WTC11 (cell line): ENCODE measurements at regions not wholly inside any gene's neighbourhood (a gene's known extent, or its start where the extent isn't known, plus 50 kb on each side); places are given as distances from the start of the nearest gene placed in this dataset.

Experiments
- ATAC-seq: fragments of 200-7000 bp; cut with Tn5 transposase; 2 replicates; pipeline ENCODE4 v1.10.0; 2021; ENCODE audit warnings: mild to moderate bottlenecking, moderate library complexity
- CTCF ChIA-PET: fragments of 300-600 bp; sonication (Branson Sonifier 250); formaldehyde crosslinking; loops from one replicate; lab custom pipeline; 2021; ENCODE audit warnings: antibody characterized with exemption; lab: Charles Lee
- POLR2A ChIA-PET: fragments of 350-600 bp; sonication (Branson Sonifier 250); formaldehyde crosslinking; loops from one replicate; lab custom pipeline; 2021; ENCODE audit warnings: antibody characterized with exemption; lab: Charles Lee
- DNase-seq: peaks from one replicate; pipeline ENCODE4 v3.0.0; 2021; ENCODE audit warnings: low spot score
- H3K27ac Mint-ChIP-seq: 2 replicates; pipeline ENCODE4 v1.8.0; 2021; ENCODE audit warnings: mixed read lengths
- H3K27me3 Mint-ChIP-seq: 2 replicates; pipeline ENCODE4 v1.8.0; 2021; ENCODE audit warnings: low read depth, mild to moderate bottlenecking, moderate library complexity, mixed read lengths
- H3K36me3 Mint-ChIP-seq: 2 replicates; pipeline ENCODE4 v1.8.0; 2021; ENCODE audit warnings: mixed read lengths
- H3K4me1 Mint-ChIP-seq: 2 replicates; pipeline ENCODE4 v1.8.0; 2022; ENCODE audit warnings: mixed read lengths
- H3K4me3 Mint-ChIP-seq: 2 replicates; pipeline ENCODE4 v1.8.0; 2021; ENCODE audit warnings: mild to moderate bottlenecking, moderate library complexity, mixed read lengths
- H3K9me3 Mint-ChIP-seq: 2 replicates; pipeline ENCODE4 v1.8.0; 2021; ENCODE audit warnings: mixed read lengths
- AFF4 ChIP-seq: sonication (generic); formaldehyde crosslinking; IDR thresholded peaks from 2 replicates; pipeline ENCODE4 v1.8.1; 2023; ENCODE audit warnings: mild to moderate bottlenecking, missing genetic modification reagents, borderline replicate concordance
- ELF4 ChIP-seq: sonication (generic); formaldehyde crosslinking; IDR thresholded peaks from 2 replicates; pipeline ENCODE4 v1.8.1; 2022; ENCODE audit warnings: low read depth, mild to moderate bottlenecking, moderate library complexity, missing genetic modification reagents
- FOXP4 ChIP-seq: sonication (generic); formaldehyde crosslinking; IDR thresholded peaks from 2 replicates; pipeline ENCODE4 v1.8.0; 2022; ENCODE audit warnings: mild to moderate bottlenecking, missing genetic modification reagents
- GTF2I ChIP-seq: fragments of 250-450 bp; sonication (Bioruptor Pico); conservative IDR thresholded peaks from 2 replicates; pipeline ENCODE4 v1.4.0; 2021; ENCODE audit warnings: mild to moderate bottlenecking
- IRF2 ChIP-seq: sonication (generic); formaldehyde crosslinking; IDR thresholded peaks from 2 replicates; pipeline ENCODE4 v1.8.0; 2022; ENCODE audit warnings: low read depth, missing genetic modification reagents, borderline replicate concordance
- MYBL2 ChIP-seq: sonication (generic); formaldehyde crosslinking; IDR thresholded peaks from 2 replicates; pipeline ENCODE4 v1.8.1; 2023; ENCODE audit warnings: mild to moderate bottlenecking, moderate library complexity, missing genetic modification reagents
- NR2C2 ChIP-seq: sonication (generic); formaldehyde crosslinking; IDR thresholded peaks from 2 replicates; pipeline ENCODE4 v1.8.0; 2022; ENCODE audit warnings: mild to moderate bottlenecking, missing genetic modification reagents
- RELA ChIP-seq: sonication (generic); formaldehyde crosslinking; IDR thresholded peaks from 2 replicates; pipeline ENCODE4 v1.8.1; 2022; ENCODE audit warnings: missing genetic modification reagents, mild to moderate bottlenecking, borderline replicate concordance
- TP53 ChIP-seq: sonication (generic); formaldehyde crosslinking; IDR thresholded peaks from 2 replicates; pipeline ENCODE4 v1.8.1; 2023; ENCODE audit warnings: mild to moderate bottlenecking, missing genetic modification reagents
- ZNF138 ChIP-seq: sonication (generic); formaldehyde crosslinking; conservative IDR thresholded peaks from 2 replicates; pipeline ENCODE4 v1.8.1; 2022; ENCODE audit warnings: mild to moderate bottlenecking, moderate library complexity, missing genetic modification reagents
- ZNF423 ChIP-seq: fragments of 250-450 bp; sonication (Bioruptor Pico); IDR thresholded peaks from 2 replicates; pipeline ENCODE4 v2.1.2; 2022; ENCODE audit warnings: mild to moderate bottlenecking, moderate library complexity
- ZNF671 ChIP-seq: fragments of 250-450 bp; sonication (Bioruptor Pico); IDR thresholded peaks from 2 replicates; pipeline ENCODE4 v1.8.0; 2021; ENCODE audit warnings: mild to moderate bottlenecking
- TF ChIP-seq, protein P1 (sequence below): sonication (generic); formaldehyde crosslinking; IDR thresholded peaks from 2 replicates; pipeline ENCODE4 v1.8.1; 2022; ENCODE audit warnings: mild to moderate bottlenecking, missing genetic modification reagents, moderate library complexity, borderline replicate concordance
- TF ChIP-seq, protein P2 (sequence below): sonication (generic); formaldehyde crosslinking; IDR thresholded peaks from 2 replicates; pipeline ENCODE4 v1.8.1; 2023; ENCODE audit warnings: mild to moderate bottlenecking, moderate library complexity, missing genetic modification reagents

GRCh38 chr11:106507645-106508306 is 430.3 kb downstream of the AASDHPPT start (continued):
- TF ChIP-seq AFF4 (CRISPR knock-in tag) (no peak), ZNF671 (no peak)
- TF ChIP-seq, all 79 proteins: peak for 0

- no peaks in the 10 kb centered on the region for H3K4me1 Mint-ChIP-seq
- DNase-seq = no peak
- H3K4me3 Mint-ChIP-seq = no peak overlapping the region
- POLR2A ChIA-PET = no interaction called here
- no peaks in the 10 kb centered on the region for H3K36me3 Mint-ChIP-seq
- H3K27ac Mint-ChIP-seq = no peak overlapping the region
- H3K27me3 Mint-ChIP-seq = no peaks in the 10 kb centered on the region
- TF ChIP-seq MYBL2 (CRISPR knock-in tag) = no peak
- TF ChIP-seq TP53 (CRISPR knock-in tag) = no peak
- ATAC-seq = no peak
- CTCF ChIA-PET = no interaction called here
- H3K9me3 Mint-ChIP-seq = peaks cover 5% of the 10 kb centered on the region; the same call in 1 of the 2 replicates
Observed at GRCh38 chr11:106514706-106515105, 437.2 kb downstream of the AASDHPPT start.

GRCh38 chr11:106517426-106517825 is 440.0 kb downstream of the AASDHPPT start:
- peaks cover 5% of the 10 kb centered on the region; the same call in 1 of the 2 replicates for H3K9me3 Mint-ChIP-seq
- TF ChIP-seq GTF2I = no peak
- no peaks in the 10 kb centered on the region for H3K36me3 Mint-ChIP-seq
- ChIA-PET POLR2A (no interaction called here), CTCF (no interaction called here)
- ATAC-seq (no peak), DNase-seq (no peak)
- H3K27me3 Mint-ChIP-seq = no peaks in the 10 kb centered on the region
- H3K27ac Mint-ChIP-seq = no peak overlapping the region
- no peaks in the 10 kb centered on the region; the same call in 1 of the 2 replicates for H3K4me1 Mint-ChIP-seq
- no peak overlapping the region for H3K4me3 Mint-ChIP-seq

- no peak for DNase-seq
- Mint-ChIP-seq H3K27me3 (no peaks in the 10 kb centered on the region), H3K9me3 (no peaks in the 10 kb centered on the region), H3K4me1 (peaks cover 6% of the 10 kb centered on the region; the same call in 1 of the 2 replicates), H3K36me3 (no peaks in the 10 kb centered on the region), H3K27ac (no peak overlapping the region), H3K4me3 (no peak overlapping the region)
- no peak for ATAC-seq
- CTCF ChIA-PET = no interaction called here
- TF ChIP-seq, protein P1, sequence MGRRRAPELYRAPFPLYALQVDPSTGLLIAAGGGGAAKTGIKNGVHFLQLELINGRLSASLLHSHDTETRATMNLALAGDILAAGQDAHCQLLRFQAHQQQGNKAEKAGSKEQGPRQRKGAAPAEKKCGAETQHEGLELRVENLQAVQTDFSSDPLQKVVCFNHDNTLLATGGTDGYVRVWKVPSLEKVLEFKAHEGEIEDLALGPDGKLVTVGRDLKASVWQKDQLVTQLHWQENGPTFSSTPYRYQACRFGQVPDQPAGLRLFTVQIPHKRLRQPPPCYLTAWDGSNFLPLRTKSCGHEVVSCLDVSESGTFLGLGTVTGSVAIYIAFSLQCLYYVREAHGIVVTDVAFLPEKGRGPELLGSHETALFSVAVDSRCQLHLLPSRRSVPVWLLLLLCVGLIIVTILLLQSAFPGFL = no peak
- TF ChIP-seq FOXP4 (CRISPR knock-in tag) (no peak), RELA (no peak), ZNF138 (CRISPR knock-in tag) (no peak), IRF2 (no peak), ELF4 (CRISPR knock-in tag) (no peak), ZNF423 (CRISPR knock-in tag) (no peak), NR2C2 (CRISPR knock-in tag) (no peak)
- TF ChIP-seq, protein P2, sequence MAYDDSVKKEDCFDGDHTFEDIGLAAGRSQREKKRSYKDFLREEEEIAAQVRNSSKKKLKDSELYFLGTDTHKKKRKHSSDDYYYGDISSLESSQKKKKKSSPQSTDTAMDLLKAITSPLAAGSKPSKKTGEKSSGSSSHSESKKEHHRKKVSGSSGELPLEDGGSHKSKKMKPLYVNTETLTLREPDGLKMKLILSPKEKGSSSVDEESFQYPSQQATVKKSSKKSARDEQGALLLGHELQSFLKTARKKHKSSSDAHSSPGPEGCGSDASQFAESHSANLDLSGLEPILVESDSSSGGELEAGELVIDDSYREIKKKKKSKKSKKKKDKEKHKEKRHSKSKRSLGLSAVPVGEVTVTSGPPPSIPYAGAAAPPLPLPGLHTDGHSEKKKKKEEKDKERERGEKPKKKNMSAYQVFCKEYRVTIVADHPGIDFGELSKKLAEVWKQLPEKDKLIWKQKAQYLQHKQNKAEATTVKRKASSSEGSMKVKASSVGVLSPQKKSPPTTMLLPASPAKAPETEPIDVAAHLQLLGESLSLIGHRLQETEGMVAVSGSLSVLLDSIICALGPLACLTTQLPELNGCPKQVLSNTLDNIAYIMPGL (CRISPR knock-in tag) = no peak
- POLR2A ChIA-PET = no interaction called here
Observed at GRCh38 chr11:106520146-106520912, 442.9 kb downstream of the AASDHPPT start.
